ENCODE measurements at regions not wholly inside any gene's neighbourhood (a gene's known extent, or its start where the extent isn't known, plus 50 kb on each side); places are given as distances from the start of the nearest gene placed in this dataset.

DNA sequence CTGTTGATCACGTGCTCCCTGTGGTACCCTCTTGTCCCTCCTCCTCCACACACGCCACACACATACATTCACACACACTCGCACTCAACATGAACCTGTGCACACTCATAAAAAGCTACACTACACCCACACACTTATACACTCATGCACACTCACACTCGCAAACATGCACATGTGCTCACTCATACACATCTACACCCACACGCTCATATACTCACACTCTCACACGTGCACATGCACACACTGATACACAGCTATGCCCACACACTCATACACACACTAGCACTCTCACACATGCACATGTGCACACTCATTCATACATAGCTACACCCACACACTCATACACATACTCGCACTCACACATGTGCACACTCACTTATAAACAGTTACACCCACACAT lies 113.6 kb downstream of the LRATD1 start:
- TF ChIP-seq, protein P1, sequence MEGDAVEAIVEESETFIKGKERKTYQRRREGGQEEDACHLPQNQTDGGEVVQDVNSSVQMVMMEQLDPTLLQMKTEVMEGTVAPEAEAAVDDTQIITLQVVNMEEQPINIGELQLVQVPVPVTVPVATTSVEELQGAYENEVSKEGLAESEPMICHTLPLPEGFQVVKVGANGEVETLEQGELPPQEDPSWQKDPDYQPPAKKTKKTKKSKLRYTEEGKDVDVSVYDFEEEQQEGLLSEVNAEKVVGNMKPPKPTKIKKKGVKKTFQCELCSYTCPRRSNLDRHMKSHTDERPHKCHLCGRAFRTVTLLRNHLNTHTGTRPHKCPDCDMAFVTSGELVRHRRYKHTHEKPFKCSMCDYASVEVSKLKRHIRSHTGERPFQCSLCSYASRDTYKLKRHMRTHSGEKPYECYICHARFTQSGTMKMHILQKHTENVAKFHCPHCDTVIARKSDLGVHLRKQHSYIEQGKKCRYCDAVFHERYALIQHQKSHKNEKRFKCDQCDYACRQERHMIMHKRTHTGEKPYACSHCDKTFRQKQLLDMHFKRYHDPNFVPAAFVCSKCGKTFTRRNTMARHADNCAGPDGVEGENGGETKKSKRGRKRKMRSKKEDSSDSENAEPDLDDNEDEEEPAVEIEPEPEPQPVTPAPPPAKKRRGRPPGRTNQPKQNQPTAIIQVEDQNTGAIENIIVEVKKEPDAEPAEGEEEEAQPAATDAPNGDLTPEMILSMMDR (IDR thresholded peaks at IDR 0.05), result no peak
- TF ChIP-seq POLR2AphosphoS5 (IDR thresholded peaks at IDR 0.05), result no peak
